Spinal cord (tissue), 9 donors: ENCODE measurements at regions not wholly inside any gene's neighbourhood (a gene's known extent, or its start where the extent isn't known, plus 50 kb on each side); places are given as distances from the start of the nearest gene placed in this dataset.

Experiments used
- DNase-seq, 6 donors: peaks; one replicate each; pipeline versions ENCODE4 v3.0.0 to v3.0.0-alpha.2; 2013 to 2015; ENCODE audit warnings: low spot score in 6 of 6, low read depth in 4 of 6
- H3K27ac ChIP-seq: one replicate; pipeline ENCODE4 v1.5.1; 2013; ENCODE audit warnings: low read depth, low read length, control low read depth
- H3K27me3 ChIP-seq: one replicate; pipeline ENCODE4 v1.6.1; 2013; ENCODE audit warnings: low read length; ENCODE audit not compliant: control insufficient read depth, insufficient read depth
- H3K36me3 ChIP-seq: one replicate; pipeline ENCODE4 v1.6.1; 2013; ENCODE audit warnings: low read length; ENCODE audit not compliant: control insufficient read depth, insufficient read depth
- H3K4me1 ChIP-seq: one replicate; pipeline ENCODE4 v1.6.1; 2013; ENCODE audit warnings: low read length; ENCODE audit not compliant: control insufficient read depth, insufficient read depth
- H3K4me3 ChIP-seq: one replicate; pipeline ENCODE4 v1.5.1; 2013; ENCODE audit warnings: low read depth, low read length, control low read depth
- H3K9me3 ChIP-seq: one replicate; pipeline ENCODE4 v1.6.1; 2013; ENCODE audit warnings: low read length; ENCODE audit not compliant: control insufficient read depth, insufficient read depth
- WGBS: methylation state at CpG from one replicate; pipeline ENCODE4 v1.1.5; 2013; ENCODE audit warnings: missing lambda C conversion rate; ENCODE audit not compliant: insufficient coverage; 5-methylcytosine and 5-hydroxymethylcytosine counted together
- donor health status: healthy.

- Histone ChIP-seq H3K27ac (no peak overlapping the region), H3K9me3 (no peaks in the 10 kb centered on the region), H3K36me3 (no peaks in the 10 kb centered on the region), H3K4me1 (peaks cover 11% of the 10 kb centered on the region), H3K4me3 (no peak overlapping the region), H3K27me3 (no peaks in the 10 kb centered on the region)
- no peak for DNase-seq
- WGBS, result 86% methylated on average over 2 of the region's 5 CpGs
Measured at GRCh38 chr11:111082664-111083063, 162.9 kb upstream of the POU2AF2 start.

- DNase-seq, result peak in 5 of 6 donors; percentile 52 to 96 (median 67)
- no peaks in the 10 kb centered on the region for H3K9me3 ChIP-seq
- H3K27me3 ChIP-seq, result no peaks in the 10 kb centered on the region
- no peaks in the 10 kb centered on the region for H3K36me3 ChIP-seq
- H3K4me3 ChIP-seq, result no peak overlapping the region
- peak overlapping the region; percentile 68 for H3K27ac ChIP-seq
- no CpG with 5 or more reads among the region's 3 CpGs for WGBS
- H3K4me1 ChIP-seq, result peaks cover 11% of the 10 kb centered on the region
Measured at GRCh38 chr11:111081021-111081511, 164.5 kb upstream of the POU2AF2 start.

- H3K27ac ChIP-seq, result no peak overlapping the region
- H3K36me3 ChIP-seq, result no peaks in the 10 kb centered on the region
- H3K9me3 ChIP-seq, result no peaks in the 10 kb centered on the region
- no peak overlapping the region for H3K4me3 ChIP-seq
- peak in 1 of 6 donors; percentile 50 for DNase-seq
- peaks cover 7% of the 10 kb centered on the region for H3K4me1 ChIP-seq
- H3K27me3 ChIP-seq, result no peaks in the 10 kb centered on the region
- 75% methylated on average over 1 of the region's 3 CpGs for WGBS
Measured at GRCh38 chr11:111077530-111078322, 167.8 kb upstream of the POU2AF2 start.

GRCh38 chr11:111069066-111069465 lies 176.5 kb upstream of the POU2AF2 start:
- H3K4me3 ChIP-seq, result no peak overlapping the region
- no peak for DNase-seq
- peaks cover 10% of the 10 kb centered on the region for H3K9me3 ChIP-seq
- no peaks in the 10 kb centered on the region for H3K4me1 ChIP-seq
- no peaks in the 10 kb centered on the region for H3K27me3 ChIP-seq
- no peak overlapping the region for H3K27ac ChIP-seq
- WGBS, result 60% methylated on average over 1 of the region's 1 CpG
- no peaks in the 10 kb centered on the region for H3K36me3 ChIP-seq

- H3K4me3 ChIP-seq, result no peak overlapping the region
- no peaks in the 10 kb centered on the region for H3K27me3 ChIP-seq
- no peak for DNase-seq
- H3K36me3 ChIP-seq, result no peaks in the 10 kb centered on the region
- WGBS, result no CpG with 5 or more reads among the region's 1 CpG
- H3K9me3 ChIP-seq, result peaks cover 10% of the 10 kb centered on the region
- H3K4me1 ChIP-seq, result no peaks in the 10 kb centered on the region
- H3K27ac ChIP-seq, result no peak overlapping the region
Measured at GRCh38 chr11:111067994-111068393, 177.5 kb upstream of the POU2AF2 start.

- H3K4me3 ChIP-seq, result no peak overlapping the region
- no peaks in the 10 kb centered on the region for H3K27me3 ChIP-seq
- DNase-seq, result no peak
- H3K4me1 ChIP-seq, result no peaks in the 10 kb centered on the region
- peaks cover 10% of the 10 kb centered on the region for H3K9me3 ChIP-seq
- H3K27ac ChIP-seq, result no peak overlapping the region
- no peaks in the 10 kb centered on the region for H3K36me3 ChIP-seq
- WGBS, result 100% methylated on average over 1 of the region's 2 CpGs
Measured at GRCh38 chr11:111066846-111067245, 178.7 kb upstream of the POU2AF2 start.

- Histone ChIP-seq H3K4me1 (no peaks in the 10 kb centered on the region), H3K36me3 (no peaks in the 10 kb centered on the region), H3K4me3 (no peak overlapping the region), H3K9me3 (peaks cover 10% of the 10 kb centered on the region), H3K27ac (no peak overlapping the region), H3K27me3 (no peaks in the 10 kb centered on the region)
- 31% methylated on average over 2 of the region's 6 CpGs for WGBS
- DNase-seq, result peak in 2 of 6 donors; percentile 57 to 65
Measured at GRCh38 chr11:111063726-111064517, 181.6 kb upstream of the POU2AF2 start.

- no peak overlapping the region for H3K4me3 ChIP-seq
- H3K9me3 ChIP-seq, result peaks cover 4% of the 10 kb centered on the region
- WGBS, result 100% methylated on average over 1 of the region's 3 CpGs
- H3K4me1 ChIP-seq, result no peaks in the 10 kb centered on the region
- H3K27ac ChIP-seq, result no peak overlapping the region
- DNase-seq, result no peak
- H3K27me3 ChIP-seq, result no peaks in the 10 kb centered on the region
- H3K36me3 ChIP-seq, result no peaks in the 10 kb centered on the region
Measured at GRCh38 chr11:111062420-111062819, 183.1 kb upstream of the POU2AF2 start.

GRCh38 chr11:111059726-111060125 lies 185.8 kb upstream of the POU2AF2 start:
- Histone ChIP-seq H3K36me3 (no peaks in the 10 kb centered on the region), H3K4me1 (no peaks in the 10 kb centered on the region), H3K9me3 (peaks cover 4% of the 10 kb centered on the region), H3K27me3 (no peaks in the 10 kb centered on the region), H3K27ac (no peak overlapping the region), H3K4me3 (no peak overlapping the region)
- DNase-seq, result no peak
